GM12892 (cell line): ENCODE measurements at regions not wholly inside any gene's neighbourhood (a gene's known extent, or its start where the extent isn't known, plus 50 kb on each side); places are given as distances from the start of the nearest gene placed in this dataset.

Experiments used
- DNase-seq: peaks from one replicate; pipeline ENCODE4 v3.0.0; 2011; ENCODE audit not compliant: insufficient read length
- FAIRE-seq: peaks from 2 replicates; lab custom pipeline; 2011; peaks lifted over from hg19 to GRCh38; lab: Jason Lieb, UNC
- POLR2A ChIP-seq: IDR thresholded peaks from 2 replicates; pipeline ENCODE4 v1.6.1; 2011; ENCODE audit warnings: low read depth, low read length, control low read depth
- POLR2AphosphoS5 ChIP-seq: IDR thresholded peaks from 2 replicates; pipeline ENCODE4 v1.6.1; 2011; ENCODE audit warnings: low read depth, low read length, control low read depth
- TAF1 ChIP-seq: IDR thresholded peaks from 2 replicates; pipeline ENCODE4 v1.6.1; 2011; ENCODE audit warnings: low read depth, mild to moderate bottlenecking, control low read depth, low read length, borderline replicate concordance

DNA sequence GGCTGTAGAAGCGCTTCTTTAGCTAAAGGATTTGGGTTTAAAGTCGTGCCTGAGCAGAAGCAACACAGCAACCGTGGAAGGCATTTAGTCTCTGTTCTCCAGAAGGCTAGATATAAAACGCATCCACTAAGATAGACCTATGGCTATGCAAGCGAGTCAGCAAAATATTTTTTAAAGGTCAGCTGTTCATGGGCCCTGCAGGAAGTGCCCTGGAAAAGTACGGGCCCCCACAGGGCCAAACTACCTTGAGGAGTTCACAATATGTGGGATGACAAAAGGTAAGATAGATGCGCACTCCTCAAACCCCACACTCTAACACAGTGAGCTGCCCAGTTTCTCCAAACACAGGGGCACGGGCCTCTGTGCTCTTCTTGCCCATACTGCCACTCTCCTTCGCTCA, 261.6 kb downstream of the VPS13C start:
- TF ChIP-seq POLR2A (no peak), TAF1 (no peak)
- DNase-seq (no peak), FAIRE-seq (no peak)

DNA sequence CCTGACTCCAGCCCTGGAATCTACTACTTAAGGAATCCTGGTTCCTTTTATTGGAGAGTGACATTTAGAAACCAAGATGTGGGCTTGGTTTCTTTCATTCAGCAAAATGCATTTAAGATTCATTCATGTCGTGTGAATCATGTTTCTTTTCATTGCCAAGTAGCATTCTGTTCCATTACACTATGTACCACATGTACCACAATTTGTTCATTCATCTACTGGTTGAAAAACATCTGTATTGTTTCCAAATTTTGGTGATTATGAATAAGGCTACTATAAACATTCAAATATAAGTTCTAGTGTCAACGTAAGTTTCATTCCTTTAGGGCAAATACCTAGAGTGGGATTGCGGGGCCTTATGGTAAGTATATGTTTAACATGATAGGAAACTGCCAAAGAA, 264.2 kb downstream of the VPS13C start:
- FAIRE-seq: no peak
- no peak for DNase-seq
- no peak for TF ChIP-seq TAF1
- TF ChIP-seq POLR2AphosphoS5: no peak
- no peak for TF ChIP-seq POLR2A

DNA sequence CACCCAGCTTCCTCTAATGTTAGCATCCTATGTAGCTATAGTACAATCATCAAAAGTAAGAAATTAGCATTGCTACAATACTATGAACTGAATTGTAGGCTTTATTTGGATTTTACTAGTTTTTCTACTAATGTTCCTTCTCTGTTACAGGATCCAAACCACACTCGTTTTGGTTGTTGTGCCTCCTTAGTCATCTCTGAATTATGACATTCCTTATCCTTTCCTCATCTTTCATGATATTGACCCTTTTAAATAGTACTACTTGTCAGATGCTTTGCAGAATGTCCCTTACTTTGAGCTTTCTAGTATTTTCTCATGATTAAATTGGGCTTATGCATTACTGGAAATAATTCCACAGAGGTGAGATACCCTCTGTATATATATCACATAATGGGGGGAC, 265.4 kb downstream of the VPS13C start:
- DNase-seq (no peak), FAIRE-seq (no peak)
- no peak for TF ChIP-seq POLR2A
- no peak for TF ChIP-seq POLR2AphosphoS5
- TF ChIP-seq TAF1: no peak

DNA sequence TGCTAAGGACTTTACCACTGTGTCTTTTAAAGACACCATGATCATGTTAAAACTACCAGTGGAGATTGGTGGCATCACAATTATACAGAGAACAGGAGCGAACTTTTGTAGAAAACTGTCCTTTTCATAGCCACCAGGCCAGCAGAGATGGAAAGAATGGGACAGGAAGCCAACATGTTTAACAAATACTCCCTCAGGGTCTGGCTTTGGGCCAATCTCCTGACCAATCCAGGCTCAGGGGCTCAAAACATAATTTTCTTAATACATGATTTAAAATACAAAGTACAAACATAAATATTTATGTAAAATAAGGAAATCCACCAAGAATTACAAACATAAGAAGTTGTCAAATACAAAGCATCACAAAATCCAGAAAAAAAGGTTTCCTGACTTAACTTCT, 266.0 kb downstream of the VPS13C start:
- DNase-seq: no peak
- TF ChIP-seq POLR2A: no peak
- TF ChIP-seq TAF1: no peak
- no peak for TF ChIP-seq POLR2AphosphoS5
- FAIRE-seq: no peak

DNA sequence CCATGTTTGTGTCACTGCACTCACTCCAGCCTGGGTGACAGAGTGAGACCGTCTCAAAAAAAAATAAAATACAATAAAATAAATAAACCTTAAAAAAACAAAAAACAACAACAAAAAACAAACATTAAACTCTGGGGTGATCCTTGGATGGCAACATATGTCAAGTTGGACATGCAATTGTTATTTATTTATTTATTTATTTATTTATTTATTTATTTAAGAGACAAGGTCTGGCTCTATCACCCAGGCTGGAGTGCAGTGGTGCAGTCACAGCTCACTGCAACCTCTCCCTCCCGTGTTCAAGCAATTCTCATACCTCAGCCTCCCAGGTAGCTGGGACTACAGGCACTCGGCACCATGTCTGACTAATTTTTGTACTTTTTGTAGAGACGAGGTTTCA, 275.5 kb downstream of the VPS13C start:
- no peak for DNase-seq
- TF ChIP-seq POLR2AphosphoS5: no peak
- no peak for FAIRE-seq

DNA sequence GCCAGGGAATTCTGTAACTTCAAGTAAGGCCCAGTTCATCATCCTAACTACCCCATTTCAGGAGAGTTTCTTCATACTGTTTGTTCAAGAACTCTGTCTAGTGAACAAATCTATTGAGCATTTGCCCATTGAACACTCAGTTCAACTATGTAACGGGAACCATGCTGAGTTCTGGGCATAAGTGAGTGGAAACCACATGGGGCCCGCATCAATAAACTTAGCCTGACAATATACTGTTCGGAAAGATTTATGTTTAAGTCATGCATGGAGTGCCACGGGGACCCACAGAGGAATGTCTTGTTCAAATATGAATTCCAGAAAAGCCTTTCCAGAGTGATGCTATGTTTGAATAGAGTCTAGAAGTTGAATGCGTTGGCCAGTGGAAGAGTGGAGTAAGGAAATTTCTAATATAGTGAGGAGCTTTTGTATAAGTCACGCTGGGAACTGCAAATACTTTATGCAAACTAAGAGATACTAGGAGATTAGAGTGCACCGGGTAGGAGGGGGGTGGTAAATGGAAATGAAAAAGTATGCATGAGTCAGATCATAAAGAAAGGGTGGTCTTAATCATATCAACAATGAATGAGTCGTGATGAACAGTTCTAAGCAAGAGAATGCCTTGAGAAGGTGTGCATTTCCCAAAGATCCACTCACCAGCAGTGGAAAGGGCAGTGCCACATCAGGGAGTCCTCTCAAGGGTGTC, 279.8 kb downstream of the VPS13C start:
- FAIRE-seq: no peak
- DNase-seq: no peak
- no peak for TF ChIP-seq TAF1

DNA sequence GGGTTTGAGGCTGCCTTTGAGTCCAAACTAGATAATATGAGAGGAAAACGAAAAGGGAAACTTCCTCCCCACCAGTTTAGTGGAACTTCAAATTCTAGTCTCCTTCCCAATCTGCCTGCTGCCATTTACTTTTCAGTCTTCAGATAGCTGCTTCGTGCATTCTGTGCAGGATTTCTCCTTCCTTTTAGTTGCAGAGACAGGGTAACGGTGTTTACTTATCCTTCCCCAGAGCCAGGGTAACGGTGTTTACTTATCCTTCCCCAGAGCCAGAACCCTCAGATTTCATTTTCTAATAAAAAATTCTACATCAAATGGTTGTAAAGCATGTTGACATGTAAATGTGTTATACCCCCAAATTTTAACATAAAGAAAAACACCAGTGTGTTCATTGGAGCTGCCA, 282.6 kb downstream of the VPS13C start:
- DNase-seq: no peak
- TF ChIP-seq POLR2A: no peak
- no peak for TF ChIP-seq POLR2AphosphoS5
- TF ChIP-seq TAF1: no peak
- FAIRE-seq: no peak

DNA sequence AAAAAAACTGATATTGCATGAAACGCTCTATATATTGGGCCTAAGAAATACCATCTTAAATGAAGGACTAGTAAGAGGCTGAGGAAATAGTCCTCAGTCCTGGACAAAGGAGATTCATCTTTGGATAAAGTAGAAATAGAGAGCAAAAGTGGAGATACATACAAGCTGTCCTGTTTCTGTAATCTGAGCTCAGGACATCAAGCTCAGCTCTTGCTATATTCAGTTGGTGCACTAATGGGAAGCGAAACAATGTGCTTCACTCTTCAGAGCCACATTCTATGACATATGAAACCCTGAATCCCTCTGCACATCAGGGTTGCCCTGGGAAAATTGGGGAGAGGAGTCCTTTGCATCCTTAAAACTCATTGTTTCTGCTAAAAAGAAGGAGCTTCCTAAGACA, 290.7 kb downstream of the VPS13C start:
- FAIRE-seq (no peak), DNase-seq (no peak)
- TF ChIP-seq POLR2AphosphoS5 (no peak), POLR2A (no peak), TAF1 (no peak)

DNA sequence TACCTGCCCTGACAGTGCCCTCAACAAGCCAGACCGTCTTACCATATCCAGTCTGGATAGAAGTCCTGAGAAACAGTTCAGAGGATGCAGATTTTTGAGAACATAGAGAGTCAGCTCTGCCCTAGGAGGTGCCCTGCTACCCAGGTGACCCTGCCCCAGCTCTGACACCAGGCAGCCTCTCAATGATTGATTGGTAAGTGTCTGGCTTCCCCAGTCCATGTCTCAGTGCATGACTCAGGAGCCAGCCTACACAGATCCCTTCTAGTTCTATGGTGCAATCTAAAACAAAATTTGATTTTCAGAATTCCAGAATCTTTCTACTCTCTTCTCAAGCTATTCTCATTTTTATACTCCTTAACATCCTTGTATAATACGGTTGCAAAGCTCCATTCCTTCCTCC, 292.1 kb downstream of the VPS13C start:
- FAIRE-seq (no peak), DNase-seq (no peak)
- no peak for TF ChIP-seq POLR2A
- no peak for TF ChIP-seq TAF1
- no peak for TF ChIP-seq POLR2AphosphoS5

DNA sequence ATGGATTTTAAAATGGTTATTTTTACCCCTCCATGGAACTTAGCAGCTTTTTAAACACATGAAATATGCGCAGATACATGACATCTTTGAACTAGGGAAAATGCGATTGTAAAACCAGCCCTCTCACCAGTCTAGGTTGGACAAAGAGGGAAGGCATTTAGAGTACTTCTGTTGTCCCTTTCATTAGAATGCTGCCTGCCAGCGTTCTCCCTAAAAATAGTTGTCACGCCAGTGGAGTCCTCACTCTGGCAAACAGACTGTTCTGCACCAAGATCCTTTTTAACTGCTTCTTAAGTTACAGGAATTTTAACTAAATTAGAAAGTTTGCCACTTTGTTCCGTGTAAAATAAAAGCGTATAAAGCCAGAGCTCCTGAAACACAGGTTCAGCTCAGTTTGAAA, 295.3 kb downstream of the VPS13C start:
- FAIRE-seq: no peak
- TF ChIP-seq POLR2A: no peak
- TF ChIP-seq POLR2AphosphoS5: no peak
- TF ChIP-seq TAF1: no peak
- no peak for DNase-seq

DNA sequence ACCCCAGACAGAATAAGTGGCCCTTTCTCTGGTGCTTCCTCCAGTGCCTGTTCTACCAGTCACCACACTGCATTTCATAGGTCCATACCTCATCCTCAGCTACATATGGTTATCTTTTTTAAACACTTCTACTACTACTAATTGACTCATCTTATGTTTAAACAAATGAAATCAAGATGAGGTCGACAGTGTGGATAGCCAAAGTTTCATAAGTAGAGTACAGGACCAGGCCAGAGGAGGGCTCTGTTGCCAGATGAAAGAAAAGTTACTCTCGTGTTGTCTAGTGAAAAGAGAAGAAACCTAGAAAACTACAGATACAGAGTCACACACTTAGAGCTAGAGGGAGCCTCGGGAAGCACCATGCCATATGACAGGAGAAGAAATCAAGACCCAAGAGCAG, 296.1 kb downstream of the VPS13C start:
- TF ChIP-seq POLR2A (no peak), TAF1 (no peak), POLR2AphosphoS5 (no peak)
- FAIRE-seq (no peak), DNase-seq (no peak)

DNA sequence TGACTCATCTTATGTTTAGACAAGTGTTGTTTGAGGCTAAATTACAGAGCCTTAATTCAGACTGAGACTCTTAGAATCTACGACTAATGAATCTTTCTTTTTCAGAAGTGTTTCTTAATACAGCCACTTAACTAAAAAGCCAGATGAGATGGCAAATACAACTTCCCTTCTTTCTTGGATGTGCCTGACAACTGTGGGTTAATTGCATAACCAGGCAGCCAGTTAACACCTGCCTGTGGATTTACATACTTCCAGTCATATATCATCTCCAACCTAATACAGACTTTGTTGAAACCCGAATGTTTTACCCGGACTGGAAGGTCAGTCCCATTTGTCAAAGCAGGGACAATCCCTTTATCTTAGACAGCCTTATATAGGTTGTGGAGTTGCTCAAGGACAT, 297.6 kb downstream of the VPS13C start:
- TF ChIP-seq POLR2AphosphoS5 (no peak), TAF1 (no peak)
- no peak for DNase-seq
- FAIRE-seq: no peak

DNA sequence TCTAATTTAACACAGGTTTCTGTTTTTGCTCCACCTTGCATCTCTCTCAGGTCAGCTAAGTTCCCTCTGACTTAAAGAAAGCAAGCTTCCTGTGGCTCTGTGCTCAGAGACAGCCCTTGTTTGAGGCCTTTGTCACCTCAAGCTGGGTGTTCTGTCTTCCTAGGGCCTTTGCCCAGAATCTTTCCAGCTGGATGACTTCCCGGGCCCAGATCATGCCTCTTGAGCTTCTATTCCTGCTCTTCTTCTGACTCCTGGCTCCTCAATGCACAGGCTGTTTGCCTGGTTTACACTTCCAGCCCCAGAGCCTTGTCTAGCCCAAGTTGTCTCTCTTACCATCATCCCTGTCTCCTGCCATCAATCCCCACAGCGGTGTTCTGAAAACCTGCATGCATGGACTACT, 300.6 kb downstream of the VPS13C start:
- FAIRE-seq: no peak
- DNase-seq: no peak
- no peak for TF ChIP-seq POLR2A
- no peak for TF ChIP-seq POLR2AphosphoS5
- TF ChIP-seq TAF1: no peak
